ENCODE measurements at regions not wholly inside any gene's neighbourhood (a gene's known extent, or its start where the extent isn't known, plus 50 kb on each side); places are given as distances from the start of the nearest gene placed in this dataset.

DNA sequence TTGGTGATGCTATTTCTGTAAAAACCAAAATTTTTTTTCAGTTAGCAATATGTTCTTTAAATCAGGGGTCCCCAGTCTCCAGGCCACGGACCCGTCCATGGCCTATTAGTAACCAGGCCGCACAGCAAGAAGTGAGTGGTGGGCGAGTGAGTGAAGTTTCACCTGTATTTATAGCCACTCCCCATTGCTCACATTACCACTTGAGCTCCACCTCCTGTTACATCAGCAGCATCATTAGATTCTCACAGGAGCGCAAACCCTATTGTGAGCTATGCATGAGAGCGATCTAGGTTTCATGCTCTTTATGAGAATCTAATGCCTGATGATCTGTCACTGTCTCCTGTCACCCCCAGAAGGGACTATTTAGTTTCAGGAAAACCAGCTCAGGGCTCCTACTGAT lies 58.9 kb upstream of the SLC7A1 start:
- POLR2A ChIA-PET (ENCODE audit: low non-redundant PET), result no interaction called here

DNA sequence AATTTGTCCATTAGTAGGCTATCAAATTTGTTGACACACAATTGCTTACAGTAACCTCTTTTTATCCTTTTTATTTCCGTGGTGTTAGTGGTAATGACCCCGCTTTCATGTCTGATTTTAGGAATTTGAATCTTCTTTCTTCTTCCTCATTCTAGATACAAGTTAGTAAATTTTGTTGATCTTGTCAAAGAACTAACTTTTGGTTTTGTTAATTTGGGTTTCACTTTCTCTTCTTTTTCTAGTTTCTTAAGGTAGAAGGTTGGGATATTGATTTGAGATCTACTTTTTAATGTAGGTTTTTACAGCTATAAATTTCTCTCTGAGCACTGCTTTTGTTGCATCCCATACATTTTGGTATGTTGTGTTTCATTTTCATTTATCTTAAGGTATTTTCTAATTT lies 53.3 kb upstream of the SLC7A1 start:
- TF ChIP-seq, protein P1, sequence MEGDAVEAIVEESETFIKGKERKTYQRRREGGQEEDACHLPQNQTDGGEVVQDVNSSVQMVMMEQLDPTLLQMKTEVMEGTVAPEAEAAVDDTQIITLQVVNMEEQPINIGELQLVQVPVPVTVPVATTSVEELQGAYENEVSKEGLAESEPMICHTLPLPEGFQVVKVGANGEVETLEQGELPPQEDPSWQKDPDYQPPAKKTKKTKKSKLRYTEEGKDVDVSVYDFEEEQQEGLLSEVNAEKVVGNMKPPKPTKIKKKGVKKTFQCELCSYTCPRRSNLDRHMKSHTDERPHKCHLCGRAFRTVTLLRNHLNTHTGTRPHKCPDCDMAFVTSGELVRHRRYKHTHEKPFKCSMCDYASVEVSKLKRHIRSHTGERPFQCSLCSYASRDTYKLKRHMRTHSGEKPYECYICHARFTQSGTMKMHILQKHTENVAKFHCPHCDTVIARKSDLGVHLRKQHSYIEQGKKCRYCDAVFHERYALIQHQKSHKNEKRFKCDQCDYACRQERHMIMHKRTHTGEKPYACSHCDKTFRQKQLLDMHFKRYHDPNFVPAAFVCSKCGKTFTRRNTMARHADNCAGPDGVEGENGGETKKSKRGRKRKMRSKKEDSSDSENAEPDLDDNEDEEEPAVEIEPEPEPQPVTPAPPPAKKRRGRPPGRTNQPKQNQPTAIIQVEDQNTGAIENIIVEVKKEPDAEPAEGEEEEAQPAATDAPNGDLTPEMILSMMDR (conservative IDR thresholded peaks at IDR 0.05; ENCODE audit: low read depth), result no peak
- H3K27ac ChIP-seq, result no peak overlapping the region
- ChIA-PET POLR2A (ENCODE audit: low non-redundant PET) (no interaction called here), CTCF (no interaction called here)
- no peak for DNase-seq (ENCODE audit: low spot score)

More for the DNA sequence above, 58.9 kb upstream of the SLC7A1 start:
- no peak overlapping the region for H3K27ac ChIP-seq
- DNase-seq (ENCODE audit: low spot score), result no peak
- CTCF ChIA-PET, result no interaction called here
- TF ChIP-seq, protein P1 (conservative IDR thresholded peaks at IDR 0.05; ENCODE audit: low read depth), result no peak
